ENCODE measurements at regions not wholly inside any gene's neighbourhood (a gene's known extent, or its start where the extent isn't known, plus 50 kb on each side); places are given as distances from the start of the nearest gene placed in this dataset.

DNA sequence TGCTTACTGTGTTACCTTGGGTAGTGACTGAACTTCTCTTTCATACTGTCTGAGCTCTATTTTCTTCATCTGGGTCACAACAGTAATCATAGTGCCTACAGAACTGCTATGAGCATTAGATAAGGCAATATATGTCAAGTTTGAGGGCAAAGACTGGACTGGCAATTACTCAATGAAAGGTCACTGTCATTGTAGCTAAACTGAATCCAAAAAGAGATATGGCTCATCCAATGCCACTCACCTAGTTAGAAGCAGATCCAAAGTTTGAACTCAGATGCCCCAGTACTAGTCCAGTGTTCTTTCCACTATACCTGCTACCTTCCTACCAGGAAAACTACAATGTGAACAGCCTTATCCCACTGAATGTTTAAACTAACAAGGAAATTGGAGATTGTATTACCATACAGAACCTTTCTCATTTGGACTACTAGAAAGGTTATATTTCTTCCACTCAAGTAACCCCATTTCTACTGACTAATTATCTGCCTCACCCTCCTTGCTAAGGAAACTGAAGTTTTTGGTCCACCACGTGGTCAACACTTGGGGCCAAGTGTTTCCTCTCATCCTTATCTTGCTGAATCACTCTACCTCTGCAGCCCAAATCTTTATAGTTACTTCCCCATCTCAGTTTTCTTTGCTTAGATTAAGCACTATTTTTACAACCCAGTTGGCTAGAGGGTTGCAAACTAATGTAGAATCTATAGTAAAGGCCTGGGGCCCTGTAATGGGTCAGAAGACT, 202.3 kb upstream of the LPP start:
- DNase-seq, result no peak

- DNase-seq, result no peak
These were observed 201.1 kb upstream of the LPP start for GRCh38 chr3:187952849-187953248.

DNA sequence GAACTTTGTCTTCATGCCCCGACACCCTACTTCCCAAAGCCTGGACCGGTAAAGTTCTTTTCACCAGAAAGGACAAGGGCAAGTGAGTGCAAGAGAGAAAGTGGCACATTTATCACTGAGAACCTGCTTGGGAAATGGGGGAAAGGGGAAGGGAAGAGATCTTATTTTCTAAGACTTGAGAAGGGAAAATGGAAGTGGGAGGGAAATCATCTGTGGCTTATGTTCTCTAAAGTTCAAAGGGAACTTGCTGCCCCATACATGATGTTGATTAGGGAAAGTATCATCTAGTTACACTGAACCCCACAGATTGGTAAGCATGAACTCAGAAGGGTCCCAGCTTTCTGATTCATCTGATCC, 199.5 kb upstream of the LPP start:
- no peak for DNase-seq

DNA sequence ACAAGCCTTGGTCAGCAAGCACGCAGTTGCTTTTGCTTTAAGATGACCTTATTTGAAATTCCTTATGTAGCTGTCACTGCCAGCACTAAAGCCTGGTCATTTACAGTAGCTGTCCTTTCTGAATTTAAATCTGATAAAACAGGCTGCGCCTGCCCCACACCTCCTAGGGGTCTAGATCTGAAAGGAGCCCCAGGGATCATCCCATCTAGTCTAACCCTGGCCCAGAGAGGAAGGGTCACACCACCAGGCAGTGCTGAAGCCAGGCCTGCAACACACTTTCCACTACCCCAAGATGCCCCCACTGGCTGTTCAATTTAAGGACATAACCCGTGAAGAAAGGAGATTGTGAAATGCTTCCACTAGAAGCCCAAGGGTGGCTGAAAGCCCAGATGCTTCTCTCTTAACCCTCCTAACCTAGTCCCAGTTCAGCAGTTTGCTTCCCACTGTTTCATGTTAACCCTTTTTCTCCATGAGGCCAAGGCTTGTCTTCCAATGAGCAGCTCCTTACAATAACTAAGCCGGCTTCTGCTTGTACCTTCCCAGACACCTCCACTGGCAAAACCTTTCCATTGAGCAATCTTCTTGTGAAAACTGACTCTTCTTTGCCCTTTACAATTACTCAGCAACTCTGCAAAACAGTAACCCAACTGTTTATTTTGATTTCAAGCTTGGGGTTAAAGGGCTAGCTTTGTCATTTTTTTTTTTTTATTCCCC, 198.9 kb upstream of the LPP start:
- no peak for DNase-seq

GRCh38 chr3:187955587-187955952, 198.4 kb upstream of the LPP start:
- DNase-seq, result no peak

DNA sequence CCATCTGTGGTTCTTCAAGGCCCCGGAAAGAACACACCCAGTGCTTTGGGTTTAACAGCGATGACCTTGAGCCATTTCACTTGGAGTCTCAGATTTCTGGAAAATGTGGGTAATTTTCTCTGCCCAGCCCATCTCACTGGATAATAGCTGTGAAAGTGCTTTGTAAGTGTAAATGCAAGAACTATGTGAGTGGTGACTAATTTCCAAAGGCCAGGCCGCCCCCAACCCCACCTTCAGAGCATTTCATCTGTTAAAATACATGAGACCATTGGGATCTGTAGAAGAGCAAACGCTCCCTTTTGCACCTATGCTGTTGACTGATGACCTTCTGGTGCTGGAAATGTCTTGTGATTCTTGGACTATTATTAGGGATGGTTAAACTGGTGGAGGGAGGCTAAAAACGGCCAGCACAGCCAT, 196.8 kb upstream of the LPP start:
- DNase-seq, result no peak

DNA sequence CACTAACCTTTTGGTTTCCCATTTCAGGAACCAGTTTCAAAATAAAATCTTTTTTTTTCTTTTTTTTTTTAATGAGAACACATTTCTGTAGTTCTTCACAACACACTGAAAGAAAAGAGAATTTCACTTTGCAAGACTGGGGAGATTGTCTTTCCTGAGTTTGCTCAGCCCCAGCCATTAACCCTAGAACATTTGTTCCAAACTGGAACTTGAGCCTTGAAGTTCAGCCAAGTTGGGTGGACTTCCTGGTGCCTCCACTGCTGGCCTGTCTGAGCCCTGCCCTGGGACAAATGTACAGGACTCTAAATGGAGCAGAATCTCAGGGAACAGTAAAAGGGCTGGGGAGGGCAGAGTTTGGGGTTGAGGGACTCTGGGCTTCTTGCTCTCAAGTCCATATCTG, 196.4 kb upstream of the LPP start:
- peak in 1 of 3 donors; percentile 45 for DNase-seq

DNA sequence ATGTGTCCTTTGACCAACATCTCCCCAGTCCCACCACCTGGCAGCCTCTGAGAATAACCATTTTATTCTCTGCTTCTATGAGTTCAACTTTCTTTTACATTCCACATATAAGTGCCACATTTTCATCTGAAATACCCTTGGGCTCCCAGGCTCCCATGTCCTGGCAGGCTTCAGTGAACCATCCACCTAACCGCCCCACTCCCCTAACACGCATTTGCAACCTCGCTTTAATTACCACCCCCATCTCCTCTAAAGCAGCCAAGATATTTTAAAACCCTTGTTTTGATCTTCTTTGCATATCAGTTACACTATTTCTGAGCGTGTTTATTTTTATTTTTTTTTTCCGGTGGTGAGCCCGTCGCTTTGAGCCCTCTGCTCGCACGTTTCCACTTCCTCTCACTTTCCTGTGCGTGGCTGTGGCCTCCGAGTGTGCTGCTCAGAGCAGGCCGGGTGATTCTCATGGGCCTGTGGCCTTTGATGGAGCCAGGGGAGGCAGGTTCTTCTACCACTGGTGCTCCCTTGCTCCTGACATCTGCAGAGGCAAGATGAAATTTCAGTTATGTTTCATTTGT, 195.4 kb upstream of the LPP start:
- no peak for DNase-seq

DNA sequence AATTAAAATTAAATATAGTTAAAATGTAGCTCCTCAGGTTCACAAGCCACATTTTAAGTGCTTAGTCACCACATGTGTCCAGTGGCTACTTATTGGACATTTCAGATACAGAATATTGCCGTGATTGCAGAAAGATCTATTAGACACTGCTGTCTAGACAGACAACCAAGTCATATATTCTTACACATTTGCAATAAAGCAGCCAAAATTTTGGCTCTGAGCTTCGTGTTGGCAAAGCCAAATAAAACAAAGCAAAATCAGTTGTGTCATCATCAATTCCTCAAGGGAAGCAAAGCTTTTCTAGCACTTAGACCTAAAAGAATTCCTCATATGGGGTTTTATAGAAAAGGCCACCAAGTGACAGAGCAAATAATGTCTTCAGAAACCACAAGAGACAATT, 193.1 kb upstream of the LPP start:
- no peak for DNase-seq

DNA sequence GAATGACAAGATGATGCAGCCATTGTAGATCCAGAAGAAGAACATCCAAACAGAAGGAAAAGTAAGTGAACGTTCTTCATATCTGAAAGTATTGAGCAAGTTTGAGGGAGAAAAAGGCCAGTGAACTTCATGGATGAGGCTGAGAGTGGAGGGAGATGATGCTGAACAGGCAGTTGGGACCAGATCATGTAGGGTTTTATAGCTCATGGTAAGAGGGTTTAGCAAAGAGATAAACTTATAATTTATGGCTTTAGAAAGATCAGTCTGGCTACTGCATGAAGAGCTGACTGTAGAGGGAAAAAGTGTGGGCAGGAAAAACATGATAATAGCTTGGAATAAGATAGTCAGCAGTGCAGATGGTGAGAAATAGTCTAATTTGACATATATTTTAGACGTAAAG, 192.6 kb upstream of the LPP start:
- DNase-seq, result no peak

- no peak for DNase-seq
These were observed 190.8 kb upstream of the LPP start for GRCh38 chr3:187963003-187963676.

- DNase-seq, result peak in 1 of 3 donors; percentile 22
These were observed 190.1 kb upstream of the LPP start for GRCh38 chr3:187963677-187964385.

DNA sequence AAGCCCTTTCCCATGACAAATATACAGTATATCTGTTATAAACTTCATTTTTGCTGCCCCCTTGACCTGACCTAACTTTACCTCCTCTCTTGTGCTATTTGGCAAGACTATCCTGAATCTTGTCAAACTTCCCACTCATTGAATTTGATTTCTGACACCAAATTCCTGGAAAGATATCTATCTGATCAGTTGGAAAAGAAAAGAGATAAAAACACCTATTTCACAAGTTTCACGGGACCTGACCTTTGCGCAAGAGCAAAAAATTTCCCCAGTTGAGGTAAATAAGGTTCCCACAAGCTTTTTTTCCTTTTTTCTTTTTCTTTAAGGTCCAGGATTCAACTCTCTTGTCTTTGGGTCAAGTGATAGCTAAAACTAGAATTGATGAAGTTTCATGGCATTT, 189.2 kb upstream of the LPP start:
- no peak for DNase-seq

DNA sequence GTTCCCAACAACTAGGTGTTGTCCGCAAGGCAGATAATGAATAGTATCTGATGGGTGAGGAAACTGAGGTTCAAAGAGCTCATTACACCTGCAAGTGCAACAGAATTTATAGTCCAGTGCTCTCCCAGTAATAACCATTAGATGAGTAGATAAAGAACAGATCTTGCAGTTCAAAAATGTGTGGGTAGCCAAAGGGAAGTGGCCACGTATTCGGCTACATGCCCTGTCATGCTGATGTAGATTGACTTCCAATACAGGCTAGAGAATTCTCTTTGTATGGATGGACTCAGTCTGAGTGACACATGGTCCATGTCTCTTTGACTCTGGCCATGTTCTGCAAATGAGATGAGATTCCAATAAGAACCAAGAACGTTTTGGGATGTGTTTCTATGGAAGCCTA, 187.9 kb upstream of the LPP start:
- no peak for DNase-seq

DNA sequence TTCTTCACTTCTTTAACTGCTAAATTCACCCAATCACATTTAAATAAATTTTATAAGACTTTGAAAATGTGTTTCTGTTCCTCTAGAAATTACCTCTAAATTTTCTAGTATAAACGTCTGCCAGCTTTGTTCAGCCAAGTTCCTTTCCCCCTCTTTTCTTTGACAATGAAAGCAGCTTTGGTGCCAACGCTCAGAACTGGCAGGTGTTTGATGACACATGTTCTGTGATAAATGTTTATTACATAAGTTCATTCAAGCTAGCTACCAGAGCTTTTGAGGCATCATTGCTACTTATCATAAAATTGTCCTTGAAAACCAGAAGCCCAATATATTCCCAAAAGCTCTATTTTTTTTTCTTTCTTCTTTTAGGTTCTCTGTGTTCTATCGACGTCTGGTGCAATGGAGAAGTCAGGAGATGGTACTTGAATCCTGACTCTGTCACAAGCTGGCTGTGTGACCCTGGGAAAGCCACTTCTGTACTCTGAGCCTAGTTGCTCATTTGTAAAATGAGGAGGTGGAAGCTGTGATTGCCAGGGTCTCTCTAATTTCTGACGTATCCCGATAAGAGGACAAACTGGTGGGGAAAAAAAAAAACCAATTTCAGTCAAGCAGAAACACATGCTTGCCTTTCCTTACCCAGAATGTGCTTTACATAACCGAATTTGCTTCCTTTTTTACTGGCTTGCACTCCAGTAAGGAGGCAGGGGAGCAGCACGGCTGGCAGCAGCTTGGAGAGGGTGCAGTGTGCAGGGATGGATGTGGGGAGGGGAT, 187.1 kb upstream of the LPP start:
- no peak for DNase-seq

DNA sequence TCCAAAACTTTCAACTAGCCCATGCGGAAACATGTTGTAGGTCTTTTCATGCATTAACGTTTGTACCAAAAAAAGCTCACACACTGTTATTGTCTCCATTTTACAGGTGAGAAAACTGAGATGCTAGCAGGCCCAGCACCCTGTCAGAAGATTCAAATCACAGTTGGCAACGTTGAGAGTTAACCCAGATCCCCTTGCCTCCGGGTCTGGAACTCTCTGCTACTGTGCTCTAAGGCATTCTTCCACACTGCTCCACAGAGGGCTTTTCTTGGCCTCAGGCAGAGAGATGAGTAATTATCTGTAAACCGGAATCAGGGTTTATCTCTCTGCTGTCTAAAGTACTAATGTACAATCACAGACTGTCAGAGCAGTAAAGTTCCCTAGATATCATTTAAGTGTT, 186.0 kb upstream of the LPP start:
- DNase-seq, result no peak

- DNase-seq, result no peak
These were observed 184.9 kb upstream of the LPP start for GRCh38 chr3:187968883-187969580.

GRCh38 chr3:187969581-187969950, 184.4 kb upstream of the LPP start:
- DNase-seq, result no peak

- DNase-seq, result no peak
These were observed 183.9 kb upstream of the LPP start for GRCh38 chr3:187970106-187970505.

DNA sequence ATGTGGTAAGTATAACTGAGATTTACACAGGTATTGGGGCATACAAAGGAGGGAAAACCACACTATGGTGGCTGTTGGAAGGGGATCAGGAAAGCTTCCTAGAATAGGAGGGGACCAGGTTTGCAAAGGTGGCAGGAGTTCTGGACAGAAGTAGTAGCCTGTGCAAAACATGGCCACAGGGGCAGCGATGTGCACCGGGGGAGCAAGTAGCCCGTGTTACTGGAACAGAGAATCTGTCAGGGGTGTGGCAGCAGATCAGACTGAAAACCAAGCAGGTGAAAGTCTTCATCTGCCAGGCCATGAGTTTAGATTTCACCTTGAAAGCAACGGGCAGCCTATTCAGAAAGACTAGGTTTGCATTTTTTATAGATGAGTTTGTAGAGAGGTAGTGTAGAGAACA, 182.3 kb upstream of the LPP start:
- no peak for DNase-seq

GRCh38 chr3:187972454-187972853, 181.5 kb upstream of the LPP start:
- DNase-seq, result no peak
